H1 (cell line): ENCODE measurements at regions not wholly inside any gene's neighbourhood (a gene's known extent, or its start where the extent isn't known, plus 50 kb on each side); places are given as distances from the start of the nearest gene placed in this dataset.

Experiments
- CTCF ChIA-PET: fragments of 300-600 bp; sonication (Branson Sonifier 250); formaldehyde crosslinking; loops from one replicate; lab custom pipeline; 2021; ENCODE audit not compliant: partially characterized antibody; lab: Charles Lee
- POLR2A ChIA-PET: fragments of 300-600 bp; sonication (Branson Sonifier 250); formaldehyde crosslinking; loops from one replicate; lab custom pipeline; 2021; ENCODE audit warnings: inconsistent platforms; ENCODE audit not compliant: partially characterized antibody; lab: Charles Lee
- DNase-seq, 2 experiments: peaks; one replicate each; pipeline versions ENCODE4 v3.0.0 to v3.0.0-alpha.2; 2010 to 2022; ENCODE audit warnings: low spot score in 2 of 2, low read depth in 1 of 2, mixed read lengths in 1 of 2
- FAIRE-seq: peaks from 2 replicates; lab custom pipeline; 2011; peaks lifted over from hg19 to GRCh38; lab: Jason Lieb, UNC
- H2AFZ ChIP-seq: 2 replicates; pipeline ENCODE4 v1.8.1; 2012; ENCODE audit warnings: low read length, inconsistent platforms
- H2AK5ac ChIP-seq: 2 replicates; pipeline ENCODE4 v1.6.1; 2013; ENCODE audit warnings: low read depth, low read length
- H2BK120ac ChIP-seq: replicated peaks from 2 replicates; pipeline ENCODE3; 2013; ENCODE audit warnings: low read depth, low read length, inconsistent platforms
- H2BK12ac ChIP-seq: 2 replicates; pipeline ENCODE4 v1.6.1; 2013; ENCODE audit warnings: low read depth, low read length
- H2BK15ac ChIP-seq: 2 replicates; pipeline ENCODE4 v1.6.1; 2013; ENCODE audit warnings: low read length
- H2BK20ac ChIP-seq: 2 replicates; pipeline ENCODE4 v1.6.1; 2013; ENCODE audit warnings: low read length
- H2BK5ac ChIP-seq: 2 replicates; pipeline ENCODE4 v1.6.1; 2013; ENCODE audit warnings: low read depth, low read length
- H3K14ac ChIP-seq: 2 replicates; pipeline ENCODE4 v1.6.1; 2013; ENCODE audit warnings: inconsistent platforms; ENCODE audit not compliant: insufficient read length
- H3K18ac ChIP-seq: 2 replicates; pipeline ENCODE4 v1.6.1; 2013; ENCODE audit warnings: low read length; ENCODE audit errors: extremely low read depth
- H3K23ac ChIP-seq: 2 replicates; pipeline ENCODE4 v1.6.1; 2013; ENCODE audit warnings: inconsistent platforms; ENCODE audit not compliant: insufficient read length
- H3K23me2 ChIP-seq: 2 replicates; pipeline ENCODE4 v1.6.1; 2013; ENCODE audit warnings: low read depth, low read length
- H3K27ac ChIP-seq: 2 replicates; pipeline ENCODE4 v1.6.1; 2011; ENCODE audit warnings: low read depth, low read length, inconsistent platforms
- H3K27me3 ChIP-seq, 4 experiments: replicated peaks in 1 of 4; 1 replicate in 1 of 4; 2 replicates in 3 of 4; pipeline versions ENCODE4 v1.6.1 to v1.8.1; 2011 to 2013; ENCODE audit warnings: low read length in 3 of 4, mild to moderate bottlenecking in 3 of 4, inconsistent platforms in 2 of 4, mixed read lengths in 2 of 4, moderate library complexity in 1 of 4; ENCODE audit not compliant: control insufficient read depth in 3 of 4, insufficient read depth in 3 of 4; ENCODE audit errors: extremely low read depth in 1 of 4
- H3K36me3 ChIP-seq, 4 experiments: 2 replicates each; pipeline versions ENCODE4 v1.6.1 to v1.8.1; 2011 to 2013; ENCODE audit warnings: mild to moderate bottlenecking in 4 of 4, low read length in 3 of 4, moderate library complexity in 2 of 4, control low read depth in 1 of 4, inconsistent platforms in 1 of 4; ENCODE audit not compliant: insufficient read depth in 4 of 4, control insufficient read depth in 2 of 4
- H3K4ac ChIP-seq: replicated peaks from 2 replicates; pipeline ENCODE3; 2013; ENCODE audit warnings: low read length, low read depth, mixed read lengths, inconsistent platforms; ENCODE audit not compliant: insufficient read length
- H3K4me1 ChIP-seq, 4 experiments: replicated peaks in 1 of 4; 1 replicate in 1 of 4; 2 replicates in 3 of 4; pipeline versions ENCODE4 v1.6.1 to v1.8.1; 2011 to 2013; ENCODE audit warnings: low read length in 3 of 4, inconsistent platforms in 2 of 4, mixed read lengths in 1 of 4; ENCODE audit not compliant: insufficient read depth in 4 of 4, control insufficient read depth in 3 of 4
- H3K4me2 ChIP-seq, 2 experiments: 2 replicates each; pipeline versions ENCODE4 v1.6.1 to v1.8.1; 2011 to 2013; ENCODE audit warnings: low read depth in 2 of 2, low read length in 2 of 2, control low read depth in 1 of 2, inconsistent platforms in 1 of 2, mild to moderate bottlenecking in 1 of 2; ENCODE audit not compliant: insufficient read depth in 1 of 2
- H3K4me3 ChIP-seq, 4 experiments: fragments of 200-600, 300-600 bp in 1 of 4; sonication (generic), shearing (Covaris generic), sonication (Bioruptor Twin) in 1 of 4; 2 replicates each; pipeline versions ENCODE4 v1.5.1 to v1.8.1; 2011 to 2016; ENCODE audit warnings: low read length in 4 of 4, low read depth in 3 of 4, control low read depth in 2 of 4, inconsistent platforms in 2 of 4, mild to moderate bottlenecking in 2 of 4, mixed read lengths in 1 of 4, moderate library complexity in 1 of 4; ENCODE audit not compliant: insufficient read depth in 2 of 4; ENCODE audit errors: extremely low read depth in 1 of 4
- H3K56ac ChIP-seq: replicated peaks from 2 replicates; pipeline ENCODE3; 2013; ENCODE audit warnings: low read depth, mild to moderate bottlenecking, mixed read lengths, low read length, inconsistent platforms; ENCODE audit not compliant: insufficient read length
- H3K79me1 ChIP-seq: 2 replicates; pipeline ENCODE4 v1.6.1; 2013; ENCODE audit warnings: low read depth, low read length, control low read depth
- H3K79me2 ChIP-seq, 2 experiments: 2 replicates each; pipeline versions ENCODE4 v1.6.1 to v1.8.1; 2012 to 2013; ENCODE audit warnings: low read length in 2 of 2, mild to moderate bottlenecking in 2 of 2, inconsistent platforms in 1 of 2; ENCODE audit not compliant: insufficient read depth in 2 of 2, control insufficient read depth in 1 of 2
- H3K9ac ChIP-seq, 4 experiments: replicated peaks in 1 of 4; 1 replicate in 1 of 4; 2 replicates in 3 of 4; pipeline versions ENCODE4 v1.6.1 to v1.8.1; 2011 to 2013; ENCODE audit warnings: low read depth in 3 of 4, low read length in 3 of 4, control low read depth in 2 of 4, mild to moderate bottlenecking in 2 of 4, moderate library complexity in 2 of 4, inconsistent platforms in 1 of 4; ENCODE audit errors: extremely low read depth in 1 of 4
- H3K9me3 ChIP-seq, 2 experiments: 2 replicates each; pipeline versions ENCODE4 v1.6.1 to v1.8.1; 2012 to 2013; ENCODE audit warnings: mild to moderate bottlenecking in 2 of 2, moderate library complexity in 2 of 2, control low read depth in 1 of 2, inconsistent platforms in 1 of 2, low read depth in 1 of 2, low read length in 1 of 2, mixed read lengths in 1 of 2; ENCODE audit not compliant: insufficient read depth in 2 of 2
- H4K20me1 ChIP-seq, 2 experiments: replicated peaks in 1 of 2; 2 replicates each; pipeline versions ENCODE3 to v1.8.1; 2011 to 2013; ENCODE audit warnings: inconsistent platforms in 2 of 2, low read length in 2 of 2, mild to moderate bottlenecking in 1 of 2; ENCODE audit not compliant: insufficient read depth in 2 of 2, control insufficient read depth in 1 of 2
- H4K5ac ChIP-seq: 2 replicates; pipeline ENCODE4 v1.6.1; 2013; ENCODE audit warnings: low read length, low read depth, mixed read lengths, inconsistent platforms; ENCODE audit not compliant: insufficient read length
- H4K8ac ChIP-seq: 2 replicates; pipeline ENCODE4 v1.8.0; 2013; ENCODE audit warnings: mild to moderate bottlenecking, moderate library complexity, low read length, inconsistent platforms; ENCODE audit not compliant: insufficient read depth; ENCODE audit errors: extremely low read depth
- H4K91ac ChIP-seq: replicated peaks from 2 replicates; pipeline ENCODE3; 2013; ENCODE audit warnings: low read length, mixed read lengths, inconsistent platforms; ENCODE audit not compliant: insufficient read length
- BCL11A ChIP-seq, 2 experiments: IDR thresholded peaks; one replicate each; pipeline ENCODE4 v1.6.1; 2011; ENCODE audit warnings: low read depth in 2 of 2, low read length in 2 of 2, mild to moderate bottlenecking in 2 of 2
- CBX5 ChIP-seq: fragments of 300-800, 300-1000 bp; sonication (generic); IDR thresholded peaks from 2 replicates; pipeline ENCODE4 v1.7.1; 2016; ENCODE audit warnings: antibody characterized with exemption, low read length, low read depth
- CEBPB ChIP-seq: IDR thresholded peaks from 2 replicates; pipeline ENCODE4 v1.6.1; 2012; ENCODE audit warnings: low read depth, low read length
- FOSL1 ChIP-seq: IDR thresholded peaks from 2 replicates; pipeline ENCODE4 v1.6.1; 2011; ENCODE audit warnings: mild to moderate bottlenecking, low read depth, low read length, moderate library complexity; ENCODE audit not compliant: insufficient read depth
- GTF2F1 ChIP-seq: IDR thresholded peaks from 2 replicates; pipeline ENCODE4 v1.6.1; 2012; ENCODE audit warnings: low read depth, low read length, improper control_type of control experiment, borderline replicate concordance
- MAFK ChIP-seq: IDR thresholded peaks from 2 replicates; pipeline ENCODE4 v1.6.1; 2012; ENCODE audit warnings: low read depth, mild to moderate bottlenecking, improper control_type of control experiment, low read length
- RNF2 ChIP-seq: fragments of 200-900, 300-1000 bp; sonication (generic); IDR thresholded peaks from 2 replicates; pipeline ENCODE4 v1.7.1; 2016; ENCODE audit warnings: borderline replicate concordance, low read depth, mild to moderate bottlenecking, antibody characterized with exemption, low read length; ENCODE audit not compliant: poor library complexity, severe bottlenecking; ENCODE audit errors: missing control alignments
- SAP30 ChIP-seq: fragments of 300-600 bp; sonication (generic); IDR thresholded peaks from 2 replicates; pipeline ENCODE4 v1.7.1; 2012; ENCODE audit warnings: low read length, moderate library complexity, mild to moderate bottlenecking, inconsistent platforms; ENCODE audit not compliant: insufficient read depth, insufficient replicate concordance
- SIN3A ChIP-seq, 2 experiments: IDR thresholded peaks in 1 of 2; conservative IDR thresholded peaks in 1 of 2; 2 replicates each; pipeline ENCODE4 v1.6.1; 2011 to 2012; ENCODE audit warnings: low read length in 2 of 2, improper control_type of control experiment in 1 of 2, low read depth in 1 of 2, mild to moderate bottlenecking in 1 of 2
- SUZ12 ChIP-seq: fragments of 200-600 bp; sonication (generic); IDR thresholded peaks from 2 replicates; pipeline ENCODE4 v1.6.1; 2012; ENCODE audit warnings: mild to moderate bottlenecking, inconsistent platforms, low read length, moderate library complexity, mixed read lengths
- TCF12 ChIP-seq: IDR thresholded peaks from 2 replicates; pipeline ENCODE4 v1.6.1; 2011; ENCODE audit warnings: low read depth, mild to moderate bottlenecking, low read length
- ZNF274 ChIP-seq: IDR thresholded peaks from 2 replicates; pipeline ENCODE4 v1.7.0; 2012; ENCODE audit warnings: low read length, borderline replicate concordance; ENCODE audit errors: extremely low read depth
- WGBS, 2 experiments: shearing (Covaris generic) in 1 of 2; methylation state at CpG; one replicate each; pipeline versions ENCODE4 v1.1.6 to v1.1.7; 2013 to 2015; ENCODE audit warnings: low lambda C conversion rate in 2 of 2, mixed read lengths in 2 of 2, inconsistent platforms in 1 of 2, low coverage in 1 of 2, missing lambda C conversion rate in 1 of 2; ENCODE audit not compliant: insufficient replicate concordance in 2 of 2, insufficient coverage in 1 of 2, insufficient read length in 1 of 2; ENCODE audit errors: extremely low coverage in 1 of 2, missing lambda C conversion rate in 1 of 2; 5-methylcytosine and 5-hydroxymethylcytosine counted together
- TF ChIP-seq, protein P1 (sequence below): IDR thresholded peaks from 2 replicates; pipeline ENCODE4 v1.6.1; 2011; ENCODE audit warnings: low read depth, mild to moderate bottlenecking, low read length; ENCODE audit not compliant: insufficient read depth

DNA sequence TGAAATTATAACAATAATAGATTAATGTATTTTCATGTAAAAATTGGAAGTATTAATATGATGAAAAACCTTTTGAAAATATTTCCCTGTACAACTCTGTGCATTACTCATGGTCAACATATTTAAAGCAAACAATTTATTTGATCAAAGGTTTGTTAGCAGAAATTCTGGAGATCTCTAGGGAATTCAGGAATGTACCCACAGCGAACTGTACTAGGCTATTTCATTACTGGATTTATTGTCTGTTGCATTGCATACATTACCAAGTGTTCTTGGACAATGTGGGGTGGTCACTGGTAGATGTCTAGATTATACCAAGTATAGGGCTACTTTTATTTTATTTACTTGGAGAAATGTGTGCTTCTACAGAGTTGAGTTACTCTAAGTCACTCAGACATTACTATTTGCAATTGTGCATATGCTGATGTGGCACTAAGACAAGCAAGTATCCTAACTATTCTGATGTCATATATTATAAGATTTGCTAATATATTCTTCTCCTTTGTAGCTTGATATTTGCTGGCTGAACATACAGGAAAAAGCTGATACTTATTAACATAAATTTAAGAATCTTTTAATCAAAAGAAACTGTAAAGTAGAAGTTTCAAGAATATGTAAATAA lies 323.3 kb downstream of the CCER1 start:
- Histone ChIP-seq H3K79me2 (no peaks in the 10 kb centered on the region), H3K56ac (no peak overlapping the region), H3K23me2 (no peaks in the 10 kb centered on the region; the same call in 1 of the 2 replicates), H3K36me3 (no peaks in the 10 kb centered on the region), H3K9me3 (no peaks in the 10 kb centered on the region), H2AK5ac (no peak overlapping the region), H4K8ac (no peak overlapping the region), H3K9ac (no peak overlapping the region), H2BK15ac (no peak overlapping the region), H2AFZ (no peak overlapping the region), H3K4me2 (no peak overlapping the region), H4K91ac (no peak overlapping the region), H3K27me3 (no peaks in the 10 kb centered on the region), H3K14ac (no peak overlapping the region), H3K4me3 (no peak overlapping the region), H3K18ac (no peak overlapping the region), H3K4ac (no peak overlapping the region), H3K4me1 (no peaks in the 10 kb centered on the region), H2BK5ac (no peak overlapping the region), H4K5ac (no peak overlapping the region), H3K79me1 (no peaks in the 10 kb centered on the region), H4K20me1 (no peaks in the 10 kb centered on the region), H2BK120ac (no peak overlapping the region), H3K27ac (no peak overlapping the region), H2BK20ac (no peak overlapping the region), H2BK12ac (no peak overlapping the region), H3K23ac (no peak overlapping the region)
- POLR2A ChIA-PET: no interaction called here
- 41% methylated on average over 1 of the region's 1 CpG; no CpG with 5 or more reads in 1 of the 2 experiments for WGBS, 2 experiments
- FAIRE-seq: no peak
- CTCF ChIA-PET: no interaction called here
- no peak for DNase-seq
- TF ChIP-seq FOSL1 (no peak), CBX5 (no peak), CEBPB (no peak), TCF12 (no peak), SIN3A (conservative IDR thresholded peaks at IDR 0.05 in 1 of 2, IDR thresholded peaks at IDR 0.05 in 1 of 2; ENCODE audit: low read depth in 1 of 2, low read length in 2 of 2) (no peak), SAP30 (no peak), GTF2F1 (no peak), BCL11A (IDR thresholded peaks at IDR 0.05; ENCODE audit: low read depth in 2 of 2, low read length in 2 of 2) (no peak), ZNF274 (no peak), SUZ12 (no peak), RNF2 (no peak), MAFK (no peak)
- TF ChIP-seq, protein P1, sequence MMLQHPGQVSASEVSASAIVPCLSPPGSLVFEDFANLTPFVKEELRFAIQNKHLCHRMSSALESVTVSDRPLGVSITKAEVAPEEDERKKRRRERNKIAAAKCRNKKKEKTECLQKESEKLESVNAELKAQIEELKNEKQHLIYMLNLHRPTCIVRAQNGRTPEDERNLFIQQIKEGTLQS: no peak
